Heart left ventricle (tissue), 16 donors: ENCODE measurements at regions not wholly inside any gene's neighbourhood (a gene's known extent, or its start where the extent isn't known, plus 50 kb on each side); places are given as distances from the start of the nearest gene placed in this dataset.

Source experiments
- ATAC-seq, 4 donors: fragments of 200-7000 bp; cut with Tn5 transposase; one replicate each; pipeline ENCODE4 v1.9.1; 2020 to 2022; ENCODE audit warnings: moderate library complexity in 4 of 4, mild to moderate bottlenecking in 3 of 4, moderate number of reproducible peaks in 1 of 4
- DNase-seq, 5 donors: peaks; one replicate each; pipeline ENCODE4 v3.0.0-alpha.2; 2020
- H3K27ac ChIP-seq, 12 donors: fragments of 200-600 bp; sonication (generic) in 4 of 12; one replicate each; pipeline versions ENCODE4 v1.5.0 to v1.8.0; 2016 to 2022; ENCODE audit warnings: mild to moderate bottlenecking in 2 of 12
- H3K27me3 ChIP-seq, 9 donors: fragments of 200-600 bp; sonication (generic) in 2 of 9; one replicate each; pipeline versions ENCODE4 v1.5.1 to v1.8.0; 2016 to 2022; ENCODE audit warnings: mild to moderate bottlenecking in 3 of 9
- H3K36me3 ChIP-seq, 9 donors: fragments of 200-600 bp; sonication (generic) in 2 of 9; one replicate each; pipeline versions ENCODE4 v1.5.0 to v1.8.0; 2018 to 2022; ENCODE audit warnings: mild to moderate bottlenecking in 2 of 9
- H3K4me1 ChIP-seq, 12 donors: fragments of 200-600 bp; sonication (generic) in 4 of 12; one replicate each; pipeline versions ENCODE4 v1.5.0 to v1.8.0; 2016 to 2022; ENCODE audit warnings: mild to moderate bottlenecking in 3 of 12
- H3K4me3 ChIP-seq, 12 donors: fragments of 200-600 bp; sonication (generic) in 4 of 12; one replicate each; pipeline versions ENCODE4 v1.5.0 to v1.8.0; 2017 to 2022; ENCODE audit warnings: mild to moderate bottlenecking in 9 of 12, moderate library complexity in 4 of 12
- H3K9me3 ChIP-seq, 12 donors: fragments of 200-600 bp; sonication (generic) in 4 of 12; one replicate each; pipeline versions ENCODE4 v1.5.0 to v1.8.0; 2016 to 2022; ENCODE audit warnings: mild to moderate bottlenecking in 1 of 12
- POLR2A ChIP-seq, 2 donors: fragments of 450-650 bp; IDR thresholded peaks; one replicate each; pipeline ENCODE4 v1.6.1; 2017; ENCODE audit warnings: antibody characterized with exemption in 2 of 2, mild to moderate bottlenecking in 2 of 2, moderate library complexity in 2 of 2
- WGBS, 4 donors: extraction: QIAGEN DNeasy Blood & Tissue Kit in 2 of 4; methylation state at CpG; one replicate each; pipeline versions ENCODE4 v1.1.5 to v1.1.7; 2013 to 2018; 5-methylcytosine and 5-hydroxymethylcytosine counted together
- intact Hi-C, 10 donors: fragments of 100-400 bp; cut with DNase I; formaldehyde crosslinking; loops; one replicate each; pipeline versions ENCODE4 v1.11.1 to v1.14.2; 2022
- TF ChIP-seq, protein P1 (sequence below), 12 donors: fragments of 200-600 bp; sonication (generic) in 4 of 12; IDR thresholded peaks; one replicate each; pipeline versions ENCODE4 v1.5.0 to v1.8.0; 2018 to 2022; ENCODE audit warnings: antibody characterized with exemption in 12 of 12, mild to moderate bottlenecking in 5 of 12
- donor health status: ischemic (EF 13 %, LVEDD 7.1; RV severe dilation, severe dysfunction).
- donor health status: healthy with polysubstance abuse.
- donor health status: DM: no; HTN: yes; CAD: no.
- donor health status: DM: no; HTN: no; CAD: no.
- donor health status: ischemic (EF 25% LVEDD 6.9; RV normal size, moderate dysfunction).
- donor health status: ischemic (EF 25% LVEDD 5.7; RV mildly dilated, moderate dysfunction).
- donor health status: healthy.
- donor health status: DM: yes; HTN: yes; CAD: no.
- donor health status: ischemic (EF 35%, LVEDD 5.7; RV mildly dilated, moderate dysfunction).
- donor health status: nonischemic (EF 11% LVEDD 7.7; RV severe dilation, severe dysfunction).
- donor health status: DM: yes; HTN: yes; CAD: no.
- donor health status: PGD.
- donor health status: ischemic (EF 29% LVEDD 5.4; RV normal size, mild dysfunction).
- donor health status: nonischemic (EF 23%, LVEDD 6.1; RV moderate dilation, normal function).

DNA sequence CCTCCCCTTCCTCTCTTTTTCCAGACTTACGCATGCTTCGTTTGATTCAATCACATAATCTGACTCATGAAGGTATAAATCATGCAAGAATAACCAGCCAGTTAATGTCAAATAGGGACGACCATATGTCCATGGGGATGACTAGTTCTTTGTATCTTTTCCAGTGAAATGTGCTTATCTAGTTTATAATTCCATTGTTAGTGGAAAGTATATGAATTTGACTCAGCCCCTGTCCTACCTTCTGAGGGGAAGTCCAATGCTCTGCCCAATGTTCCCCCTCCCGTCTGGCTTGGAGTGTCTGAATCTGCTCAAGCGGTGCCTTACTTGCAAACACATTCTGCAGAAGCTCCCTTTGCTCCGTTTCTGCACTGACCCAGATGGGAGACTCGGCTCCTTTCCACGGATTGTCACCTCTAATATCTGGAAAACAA lies 55.0 kb upstream of the EPHB3 start:
- Histone ChIP-seq H3K9me3 (peaks cover 0 to 15% (median 7%) of the 10 kb centered on the region in 12 donors), H3K4me1 (no peaks in the 10 kb centered on the region), H3K4me3 (no peak overlapping the region), H3K36me3 (no peaks in the 10 kb centered on the region), H3K27ac (no peak overlapping the region), H3K27me3 (peaks cover 0 to 62% (median 6%) of the 10 kb centered on the region in 9 donors)
- TF ChIP-seq, protein P1, sequence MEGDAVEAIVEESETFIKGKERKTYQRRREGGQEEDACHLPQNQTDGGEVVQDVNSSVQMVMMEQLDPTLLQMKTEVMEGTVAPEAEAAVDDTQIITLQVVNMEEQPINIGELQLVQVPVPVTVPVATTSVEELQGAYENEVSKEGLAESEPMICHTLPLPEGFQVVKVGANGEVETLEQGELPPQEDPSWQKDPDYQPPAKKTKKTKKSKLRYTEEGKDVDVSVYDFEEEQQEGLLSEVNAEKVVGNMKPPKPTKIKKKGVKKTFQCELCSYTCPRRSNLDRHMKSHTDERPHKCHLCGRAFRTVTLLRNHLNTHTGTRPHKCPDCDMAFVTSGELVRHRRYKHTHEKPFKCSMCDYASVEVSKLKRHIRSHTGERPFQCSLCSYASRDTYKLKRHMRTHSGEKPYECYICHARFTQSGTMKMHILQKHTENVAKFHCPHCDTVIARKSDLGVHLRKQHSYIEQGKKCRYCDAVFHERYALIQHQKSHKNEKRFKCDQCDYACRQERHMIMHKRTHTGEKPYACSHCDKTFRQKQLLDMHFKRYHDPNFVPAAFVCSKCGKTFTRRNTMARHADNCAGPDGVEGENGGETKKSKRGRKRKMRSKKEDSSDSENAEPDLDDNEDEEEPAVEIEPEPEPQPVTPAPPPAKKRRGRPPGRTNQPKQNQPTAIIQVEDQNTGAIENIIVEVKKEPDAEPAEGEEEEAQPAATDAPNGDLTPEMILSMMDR (IDR thresholded peaks at IDR 0.05) = no peak
- no peak for TF ChIP-seq POLR2A (IDR thresholded peaks at IDR 0.05)
- DNase-seq (no peak), ATAC-seq (no peak)
- WGBS, 4 donors = 50 to 60% (median 51%) methylated on average over 8 of the region's 8 CpGs
- intact Hi-C loops = no loop called here

DNA sequence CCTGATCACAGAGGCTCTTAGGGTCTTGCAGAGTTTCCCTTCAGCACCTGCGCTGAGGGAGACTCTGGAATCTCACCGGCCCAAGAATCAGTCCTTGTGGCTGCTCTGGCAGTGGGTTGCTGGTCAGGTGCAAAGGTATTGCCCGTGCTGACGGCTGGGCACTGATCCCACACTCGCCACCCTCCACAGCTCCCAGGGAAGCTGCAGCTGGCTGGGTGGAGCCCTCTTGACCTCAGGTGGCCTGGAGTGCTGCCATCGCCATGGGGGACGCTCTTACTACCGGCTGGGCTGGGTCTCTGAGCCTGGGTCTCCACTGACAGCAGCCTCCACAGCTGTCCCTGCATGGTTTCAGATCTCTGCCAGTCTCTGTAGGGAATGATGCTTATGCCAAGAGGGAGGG lies 52.6 kb upstream of the EPHB3 start:
- TF ChIP-seq POLR2A (IDR thresholded peaks at IDR 0.05) = no peak
- TF ChIP-seq, protein P1 (IDR thresholded peaks at IDR 0.05) = no peak
- peaks cover 0 to 3% (median 0%) of the 10 kb centered on the region in 12 donors for H3K9me3 ChIP-seq
- H3K27ac ChIP-seq = no peak overlapping the region
- 75 to 100% (median 83%) methylated on average over 2 to 8 of the region's 8 CpGs for WGBS, 4 donors
- peaks cover 0 to 11% (median 6%) of the 10 kb centered on the region in 12 donors for H3K4me1 ChIP-seq
- ATAC-seq (no peak), DNase-seq (no peak)
- H3K4me3 ChIP-seq = no peak overlapping the region
- H3K27me3 ChIP-seq = peaks cover 0 to 75% (median 19%) of the 10 kb centered on the region in 9 donors
- no peaks in the 10 kb centered on the region for H3K36me3 ChIP-seq
- intact Hi-C loops = no loop called here

DNA sequence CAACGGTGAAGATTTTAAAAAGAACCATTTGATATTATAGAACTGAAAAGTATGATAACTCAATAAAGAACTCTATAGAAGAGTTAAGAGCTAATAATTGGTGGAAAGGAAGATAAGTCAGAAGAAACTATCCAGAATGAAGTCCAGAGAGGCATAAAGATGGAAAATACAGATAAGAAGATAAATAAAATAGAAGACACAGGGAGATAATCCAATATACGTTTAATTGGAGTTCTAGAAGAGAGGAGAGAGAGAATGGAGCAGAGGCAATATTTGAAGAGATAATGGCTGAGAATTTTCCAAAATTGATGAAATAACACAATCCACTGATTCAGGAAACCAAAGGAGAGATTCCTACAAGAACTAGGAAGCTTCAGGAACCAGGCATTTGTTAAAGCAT lies 49.8 kb upstream of the EPHB3 start:
- intact Hi-C loops = loop anchor here (2.0 to 10.0 kb wide), 7 partner anchors 44 to 367 kb away; partner anchors contain the start of gene THPO (in 3 of the 10)
- no peak for ATAC-seq
- DNase-seq = no peak
- Histone ChIP-seq H3K36me3 (no peaks in the 10 kb centered on the region), H3K27ac (no peak overlapping the region), H3K4me1 (peaks cover 0 to 21% (median 9%) of the 10 kb centered on the region in 12 donors), H3K4me3 (no peak overlapping the region), H3K9me3 (peaks cover 0 to 3% (median 0%) of the 10 kb centered on the region in 12 donors), H3K27me3 (peaks cover 0 to 69% (median 19%) of the 10 kb centered on the region in 9 donors)
- 92 to 95% (median 93%) methylated on average over 2 of the region's 2 CpGs for WGBS, 4 donors
- no peak for TF ChIP-seq POLR2A (IDR thresholded peaks at IDR 0.05)
- TF ChIP-seq, protein P1 (IDR thresholded peaks at IDR 0.05) = no peak
